Liver (tissue), 6 donors: ENCODE measurements at regions not wholly inside any gene's neighbourhood (a gene's known extent, or its start where the extent isn't known, plus 50 kb on each side); places are given as distances from the start of the nearest gene placed in this dataset.

ENCODE experiments used
- DNase-seq: peaks from one replicate; pipeline ENCODE4 v3.0.0-alpha.2; 2017; ENCODE audit warnings: low spot score
- H3K27ac ChIP-seq, 2 donors: one replicate each; pipeline ENCODE4 v1.7.0; 2013; ENCODE audit warnings: inconsistent platforms in 2 of 2, low read length in 2 of 2, control low read depth in 1 of 2, low read depth in 1 of 2, mild to moderate bottlenecking in 1 of 2
- H3K27me3 ChIP-seq, 4 donors: one replicate each; pipeline versions ENCODE4 v1.6.1 to v1.7.0; 2013; ENCODE audit warnings: low read length in 3 of 4, inconsistent platforms in 1 of 4, mild to moderate bottlenecking in 1 of 4, moderate library complexity in 1 of 4; ENCODE audit not compliant: control insufficient read depth in 4 of 4, insufficient read depth in 4 of 4
- H3K36me3 ChIP-seq, 4 donors: one replicate each; pipeline versions ENCODE4 v1.6.1 to v1.7.0; 2013; ENCODE audit warnings: low read length in 3 of 4, mild to moderate bottlenecking in 3 of 4, low read depth in 1 of 4, moderate library complexity in 1 of 4; ENCODE audit not compliant: control insufficient read depth in 4 of 4, insufficient read depth in 3 of 4
- H3K4me1 ChIP-seq, 4 donors: one replicate each; pipeline versions ENCODE4 v1.6.1 to v1.7.0; 2013; ENCODE audit warnings: low read length in 3 of 4, mild to moderate bottlenecking in 3 of 4, moderate library complexity in 1 of 4; ENCODE audit not compliant: control insufficient read depth in 4 of 4, insufficient read depth in 4 of 4
- H3K4me3 ChIP-seq, 3 donors: one replicate each; pipeline versions ENCODE4 v1.6.1 to v1.7.0; 2013; ENCODE audit warnings: low read length in 3 of 3, control low read depth in 1 of 3, low read depth in 1 of 3, mild to moderate bottlenecking in 1 of 3
- H3K9ac ChIP-seq, 2 donors: one replicate each; pipeline ENCODE4 v1.7.0; 2013; ENCODE audit warnings: low read length in 2 of 2, mild to moderate bottlenecking in 2 of 2, moderate library complexity in 2 of 2, control low read depth in 1 of 2, low read depth in 1 of 2
- H3K9me3 ChIP-seq, 4 donors: one replicate each; pipeline versions ENCODE4 v1.6.1 to v1.7.0; 2013; ENCODE audit warnings: low read length in 3 of 4; ENCODE audit not compliant: control insufficient read depth in 4 of 4
- EGR1 ChIP-seq, 2 donors: IDR thresholded peaks; 2 replicates each; pipeline ENCODE4 v1.6.1; 2016 to 2018; ENCODE audit warnings: antibody characterized with exemption in 2 of 2, low read depth in 2 of 2
- FOXA1 ChIP-seq: IDR thresholded peaks from 2 replicates; pipeline ENCODE4 v1.6.1; 2016; ENCODE audit warnings: antibody characterized with exemption
- FOXA2 ChIP-seq: IDR thresholded peaks from 2 replicates; pipeline ENCODE4 v1.6.1; 2016; ENCODE audit warnings: antibody characterized with exemption
- GABPA ChIP-seq, 2 donors: IDR thresholded peaks in 1 of 2; conservative IDR thresholded peaks in 1 of 2; 2 replicates each; pipeline ENCODE4 v1.6.1; 2016; ENCODE audit warnings: antibody characterized with exemption in 2 of 2, mild to moderate bottlenecking in 1 of 2, moderate library complexity in 1 of 2
- HNF4G ChIP-seq: IDR thresholded peaks from 2 replicates; pipeline ENCODE4 v1.6.1; 2016; ENCODE audit warnings: antibody characterized with exemption
- JUND ChIP-seq, 2 donors: IDR thresholded peaks; 2 replicates each; pipeline ENCODE4 v1.6.1; 2016; ENCODE audit warnings: antibody characterized with exemption in 2 of 2
- MAX ChIP-seq: IDR thresholded peaks from 2 replicates; pipeline ENCODE4 v1.6.1; 2016; ENCODE audit warnings: antibody characterized with exemption
- RAD21 ChIP-seq, 2 donors: IDR thresholded peaks; 2 replicates each; pipeline ENCODE4 v1.6.1; 2016; ENCODE audit warnings: antibody characterized with exemption in 2 of 2, mild to moderate bottlenecking in 2 of 2
- REST ChIP-seq: IDR thresholded peaks from 2 replicates; pipeline ENCODE4 v1.6.1; 2016; ENCODE audit warnings: antibody characterized with exemption, mild to moderate bottlenecking
- RXRA ChIP-seq, 2 donors: IDR thresholded peaks; 2 replicates each; pipeline ENCODE4 v1.6.1; 2017 to 2018; ENCODE audit warnings: antibody characterized with exemption in 2 of 2, mild to moderate bottlenecking in 1 of 2
- SP1 ChIP-seq: IDR thresholded peaks from 2 replicates; pipeline ENCODE4 v1.6.1; 2018; ENCODE audit warnings: antibody characterized with exemption, mild to moderate bottlenecking
- ZBTB33 ChIP-seq: IDR thresholded peaks from 2 replicates; pipeline ENCODE4 v1.6.1; 2016; ENCODE audit warnings: antibody characterized with exemption
- donor health status: healthy.
- donor health status: healthy.
- donor health status: healthy.

GRCh38 chr6:122555561-122555960 is 54.6 kb upstream of the PKIB start:
- no peak overlapping the region for H3K27ac ChIP-seq
- H3K36me3 ChIP-seq, result no peaks in the 10 kb centered on the region
- no peak for TF ChIP-seq GABPA (IDR thresholded peaks at IDR 0.05 in 1 of 2, conservative IDR thresholded peaks at IDR 0.05 in 1 of 2)
- no peak overlapping the region for H3K9ac ChIP-seq
- H3K4me3 ChIP-seq, result no peak overlapping the region
- H3K9me3 ChIP-seq, result no peaks in the 10 kb centered on the region
- DNase-seq, result no peak
- no peaks in the 10 kb centered on the region for H3K4me1 ChIP-seq
- H3K27me3 ChIP-seq, result no peaks in the 10 kb centered on the region

- no peak for DNase-seq
- Histone ChIP-seq H3K4me3 (no peak overlapping the region), H3K4me1 (no peaks in the 10 kb centered on the region), H3K9ac (no peak overlapping the region), H3K9me3 (peaks cover 0 to 1% (median 0%) of the 10 kb centered on the region in 4 donors), H3K27me3 (no peaks in the 10 kb centered on the region), H3K27ac (no peak overlapping the region), H3K36me3 (no peaks in the 10 kb centered on the region)
- TF ChIP-seq HNF4G, result no peak
- no peak for TF ChIP-seq MAX
- TF ChIP-seq RXRA (IDR thresholded peaks at IDR 0.05), result no peak
- no peak for TF ChIP-seq SP1
- TF ChIP-seq FOXA2, result no peak
- no peak for TF ChIP-seq ZBTB33
- no peak for TF ChIP-seq EGR1 (IDR thresholded peaks at IDR 0.05; ENCODE audit: low read depth in 2 of 2)
- TF ChIP-seq RAD21 (IDR thresholded peaks at IDR 0.05), result no peak
- TF ChIP-seq REST, result no peak
- no peak for TF ChIP-seq GABPA (IDR thresholded peaks at IDR 0.05 in 1 of 2, conservative IDR thresholded peaks at IDR 0.05 in 1 of 2)
- TF ChIP-seq JUND (IDR thresholded peaks at IDR 0.05), result no peak
- TF ChIP-seq FOXA1, result no peak
These were observed 52.1 kb upstream of the PKIB start for GRCh38 chr6:122558080-122558479.
